GM12873 (cell line): ENCODE measurements at regions not wholly inside any gene's neighbourhood (a gene's known extent, or its start where the extent isn't known, plus 50 kb on each side); places are given as distances from the start of the nearest gene placed in this dataset.

Experiments
- TF ChIP-seq, protein P1 (sequence below): IDR thresholded peaks from 2 replicates; pipeline ENCODE4 v1.5.1; 2012; ENCODE audit warnings: low read depth, mild to moderate bottlenecking, moderate library complexity, low read length, control low read depth; ENCODE audit not compliant: insufficient read depth; ENCODE audit errors: missing control alignments

DNA sequence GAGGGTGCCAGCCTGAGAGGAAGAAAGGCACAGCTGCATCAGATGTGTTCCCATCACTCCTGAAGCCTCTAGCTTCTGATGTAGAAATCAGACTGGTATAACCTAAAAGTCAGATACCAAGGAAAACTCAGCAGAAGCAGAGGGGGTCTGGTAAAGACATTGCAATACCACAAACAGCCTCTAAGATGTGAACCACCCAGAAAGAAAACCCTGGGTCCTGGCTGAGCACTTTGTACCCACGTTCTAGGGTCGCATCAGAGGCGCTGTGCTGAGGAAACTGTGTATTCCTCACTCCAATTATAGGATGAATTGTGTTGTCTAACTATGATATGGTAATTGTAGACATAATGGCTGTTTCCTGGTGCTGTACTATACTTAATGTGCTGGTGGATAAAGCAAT, 275.6 kb downstream of the IRX2 start:
- TF ChIP-seq, protein P1, sequence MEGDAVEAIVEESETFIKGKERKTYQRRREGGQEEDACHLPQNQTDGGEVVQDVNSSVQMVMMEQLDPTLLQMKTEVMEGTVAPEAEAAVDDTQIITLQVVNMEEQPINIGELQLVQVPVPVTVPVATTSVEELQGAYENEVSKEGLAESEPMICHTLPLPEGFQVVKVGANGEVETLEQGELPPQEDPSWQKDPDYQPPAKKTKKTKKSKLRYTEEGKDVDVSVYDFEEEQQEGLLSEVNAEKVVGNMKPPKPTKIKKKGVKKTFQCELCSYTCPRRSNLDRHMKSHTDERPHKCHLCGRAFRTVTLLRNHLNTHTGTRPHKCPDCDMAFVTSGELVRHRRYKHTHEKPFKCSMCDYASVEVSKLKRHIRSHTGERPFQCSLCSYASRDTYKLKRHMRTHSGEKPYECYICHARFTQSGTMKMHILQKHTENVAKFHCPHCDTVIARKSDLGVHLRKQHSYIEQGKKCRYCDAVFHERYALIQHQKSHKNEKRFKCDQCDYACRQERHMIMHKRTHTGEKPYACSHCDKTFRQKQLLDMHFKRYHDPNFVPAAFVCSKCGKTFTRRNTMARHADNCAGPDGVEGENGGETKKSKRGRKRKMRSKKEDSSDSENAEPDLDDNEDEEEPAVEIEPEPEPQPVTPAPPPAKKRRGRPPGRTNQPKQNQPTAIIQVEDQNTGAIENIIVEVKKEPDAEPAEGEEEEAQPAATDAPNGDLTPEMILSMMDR = no peak

DNA sequence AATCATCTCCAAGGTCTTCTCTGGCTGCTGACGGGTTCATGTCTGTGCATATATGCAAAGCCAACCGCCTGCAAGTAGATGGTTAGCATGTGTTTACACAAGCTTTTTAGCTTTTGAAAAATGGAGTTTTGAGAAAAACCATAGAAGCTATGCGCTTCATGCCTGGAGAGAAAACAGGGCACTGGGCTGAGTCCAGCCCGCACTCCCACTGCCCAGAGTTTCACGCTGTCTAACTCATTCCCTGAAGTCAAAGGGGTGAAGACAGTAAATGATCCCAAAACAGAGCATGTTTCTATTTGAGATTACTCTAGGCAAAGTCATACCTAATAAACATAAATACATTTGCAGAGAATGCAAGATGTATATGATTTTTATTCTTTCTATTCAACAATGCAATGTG, 278.8 kb downstream of the IRX2 start:
- TF ChIP-seq, protein P1 = no peak

DNA sequence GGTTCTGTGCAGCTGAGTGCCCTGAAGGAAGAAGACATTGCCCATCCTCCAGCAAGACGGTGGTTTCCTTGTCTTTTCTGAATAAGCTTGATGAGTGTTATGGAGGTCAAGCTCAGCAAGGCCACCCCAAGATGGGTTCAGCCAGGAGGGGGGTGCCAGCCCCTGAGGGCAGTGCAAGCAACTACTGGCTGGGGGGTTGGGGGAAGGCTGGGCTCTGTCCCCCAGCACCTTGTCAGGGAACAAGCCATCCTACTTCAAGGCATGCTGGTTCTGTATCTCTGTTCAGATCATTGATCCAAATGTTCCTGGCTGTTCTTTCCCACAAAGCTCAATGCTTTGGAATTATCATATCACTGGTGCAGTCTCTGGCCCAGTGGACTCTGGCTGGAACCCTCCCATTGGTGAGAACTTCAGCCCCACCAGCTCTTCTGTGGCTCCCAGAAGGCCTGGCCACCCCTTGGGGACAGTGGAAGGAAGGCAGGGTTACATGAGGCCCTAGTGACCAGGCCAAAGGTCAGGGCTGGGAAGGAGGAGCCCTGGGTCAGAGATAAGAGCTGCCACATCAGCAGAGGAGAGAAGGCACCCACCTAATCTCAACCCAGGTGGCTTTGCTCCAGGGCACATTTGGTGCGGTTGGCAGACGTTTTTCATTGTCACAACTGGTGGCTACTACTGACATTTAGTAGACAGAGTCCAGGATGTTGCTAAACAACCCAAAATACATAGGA, 280.2 kb downstream of the IRX2 start:
- TF ChIP-seq, protein P1 = no peak

DNA sequence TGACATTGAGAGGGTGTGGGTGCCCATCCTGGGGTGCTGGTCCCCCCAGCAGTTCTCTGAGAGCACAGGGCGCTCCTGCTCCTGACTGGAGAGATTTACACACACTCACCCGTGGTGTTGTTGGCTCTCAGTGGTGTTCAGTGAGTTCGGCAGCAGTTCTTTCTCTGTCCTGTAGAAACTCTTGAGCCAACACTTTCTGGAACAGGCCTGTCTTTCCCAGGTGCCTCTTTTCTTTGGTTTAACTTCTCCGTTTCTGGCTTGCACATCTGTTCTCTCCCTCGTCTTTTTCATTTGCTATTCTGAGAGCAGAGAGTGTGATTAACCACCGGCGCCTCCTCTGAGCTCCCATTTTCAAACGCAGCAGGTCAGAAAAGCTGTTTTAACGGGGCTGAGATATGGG, 284.5 kb downstream of the IRX2 start:
- TF ChIP-seq, protein P1 = no peak

DNA sequence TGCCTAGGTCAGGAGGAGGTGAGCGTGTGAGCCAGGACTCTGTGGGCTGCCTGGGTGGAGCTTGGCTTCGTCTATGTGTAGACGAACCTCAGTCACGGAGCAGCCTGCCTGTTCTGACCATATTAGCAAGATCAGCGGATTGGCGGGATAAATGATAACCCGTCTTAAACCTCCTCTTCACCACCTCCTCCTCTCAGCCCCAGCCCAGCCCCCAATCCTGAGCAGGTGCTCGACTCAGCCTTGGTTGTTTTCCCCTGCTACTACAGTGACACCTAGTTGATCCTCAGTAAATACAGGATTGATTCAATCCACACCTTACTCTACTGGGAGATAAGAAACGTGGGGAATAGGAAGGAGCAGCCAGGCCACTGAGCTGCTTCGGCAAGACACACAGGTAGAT, 286.1 kb downstream of the IRX2 start:
- TF ChIP-seq, protein P1 = no peak

DNA sequence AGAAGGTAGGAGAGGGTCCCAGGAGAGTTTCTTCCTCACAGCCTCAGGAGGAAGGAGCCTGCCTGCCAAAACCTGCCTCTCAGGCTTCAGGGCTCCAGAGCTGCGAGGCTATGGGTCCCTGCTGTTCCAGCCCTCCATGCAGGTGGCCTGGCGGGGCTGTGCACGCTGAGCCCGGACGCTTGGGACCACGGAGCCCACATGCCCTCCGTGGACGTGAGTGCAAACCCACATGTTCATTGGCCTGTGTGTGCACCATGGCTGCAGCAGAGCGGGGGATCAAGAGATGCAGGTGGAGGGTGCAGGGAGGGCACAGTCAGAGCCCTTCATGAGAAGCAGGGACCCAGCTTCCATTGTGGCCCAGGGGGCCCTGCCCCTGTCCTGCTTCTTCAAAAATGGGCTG, 287.3 kb downstream of the IRX2 start:
- TF ChIP-seq, protein P1 = no peak

DNA sequence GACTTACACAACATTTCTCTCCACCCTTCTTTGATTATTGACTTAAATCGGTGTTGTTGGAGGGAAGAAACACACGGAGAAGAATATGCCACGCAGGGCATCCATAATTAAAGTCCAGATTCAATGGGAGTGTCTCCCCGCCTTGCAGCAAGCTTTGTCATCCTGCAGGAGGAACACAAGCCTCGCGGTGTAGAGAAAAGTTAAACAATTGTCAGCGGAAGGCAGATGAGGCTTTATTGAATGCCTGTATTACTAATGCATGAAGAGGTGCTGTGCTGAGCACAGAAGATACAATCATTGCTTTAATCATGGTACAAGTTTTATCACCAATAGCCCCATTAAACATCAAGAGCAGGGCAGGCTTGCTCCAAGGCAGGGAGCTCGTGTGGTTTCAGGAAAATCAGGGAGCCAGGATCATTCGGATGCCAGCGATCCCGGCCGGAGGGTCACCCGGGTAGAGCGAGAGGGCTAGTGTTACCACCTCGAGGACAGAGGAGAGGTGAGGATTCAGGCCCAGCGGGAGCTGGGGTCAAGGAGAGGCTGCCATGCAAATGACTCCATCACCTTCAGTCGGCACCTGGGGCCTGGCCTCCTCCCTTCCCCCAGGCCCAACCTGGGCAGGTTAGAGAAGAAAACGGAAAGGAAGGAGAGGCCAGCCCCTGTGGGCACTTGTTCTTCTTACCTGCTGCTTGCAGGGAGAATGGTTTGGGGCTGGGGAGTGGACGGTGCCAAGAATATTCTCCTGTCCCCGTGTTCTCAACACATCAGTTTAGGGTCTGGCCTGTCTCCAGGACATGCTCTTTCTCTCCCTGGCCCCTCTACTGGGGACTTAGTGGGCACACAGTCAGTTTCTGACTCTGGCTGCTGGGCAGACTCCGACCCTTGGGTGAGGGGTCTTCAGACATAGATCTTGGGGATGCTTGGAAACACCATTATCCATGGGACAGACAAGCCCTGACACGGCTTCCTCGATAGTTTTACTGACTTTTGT, 289.5 kb downstream of the IRX2 start:
- TF ChIP-seq, protein P1 = no peak
